Activated T-helper 1 cell treated with anti-CD3 and anti-CD28 coated beads, Interleukin-2, amount 50 U/mL, for 16 hours (primary cell): ENCODE measurements at regions not wholly inside any gene's neighbourhood (a gene's known extent, or its start where the extent isn't known, plus 50 kb on each side); places are given as distances from the start of the nearest gene placed in this dataset.

Experiments used
- DNase-seq, 2 donors: peaks; one replicate each; pipeline ENCODE4 v3.0.0-alpha.2; 2020; ENCODE audit warnings: low read depth in 1 of 2, low spot score in 1 of 2

- peak in 1 of 2 donors; percentile 14 for DNase-seq
These were observed 50.5 kb upstream of the ATF3 start for GRCh38 chr1:212557739-212558692.

- DNase-seq = peak; percentile 82 to 86
These were observed 49.7 kb upstream of the ATF3 start for GRCh38 chr1:212558693-212559480.
